Skeletal muscle satellite cell (primary cell): ENCODE measurements at regions not wholly inside any gene's neighbourhood (a gene's known extent, or its start where the extent isn't known, plus 50 kb on each side); places are given as distances from the start of the nearest gene placed in this dataset.

Experiments used
- H3K27me3 ChIP-seq: 2 replicates; pipeline ENCODE4 v1.7.0; 2013; ENCODE audit warnings: low read length; ENCODE audit not compliant: control insufficient read depth, insufficient read depth
- H3K36me3 ChIP-seq: 2 replicates; pipeline ENCODE4 v1.7.0; 2013; ENCODE audit warnings: mild to moderate bottlenecking, control low read depth, low read length; ENCODE audit not compliant: insufficient read depth
- H3K4me1 ChIP-seq: 2 replicates; pipeline ENCODE4 v1.7.0; 2013; ENCODE audit warnings: low read length; ENCODE audit not compliant: control insufficient read depth, insufficient read depth
- H3K4me2 ChIP-seq: 2 replicates; pipeline ENCODE4 v1.7.0; 2013; ENCODE audit warnings: mild to moderate bottlenecking, low read length
- H3K4me3 ChIP-seq: 2 replicates; pipeline ENCODE4 v1.7.0; 2013; ENCODE audit warnings: low read length
- H3K9ac ChIP-seq: 2 replicates; pipeline ENCODE4 v1.7.0; 2013; ENCODE audit warnings: mild to moderate bottlenecking, low read depth, low read length, moderate library complexity
- H3K9me3 ChIP-seq: replicated peaks from 2 replicates; pipeline ENCODE4 v1.7.0; 2013; ENCODE audit warnings: mild to moderate bottlenecking, control low read depth, low read length

- no peaks in the 10 kb centered on the region for H3K36me3 ChIP-seq
- H3K27me3 ChIP-seq = no peaks in the 10 kb centered on the region
- no peaks in the 10 kb centered on the region for H3K4me1 ChIP-seq
- no peaks in the 10 kb centered on the region for H3K9me3 ChIP-seq
- no peak overlapping the region for H3K9ac ChIP-seq
- H3K4me3 ChIP-seq = no peak overlapping the region
- H3K4me2 ChIP-seq = no peak overlapping the region
Measured at GRCh38 chr17:71878998-71879397, 241.8 kb upstream of the SOX9 start.

GRCh38 chr17:71881041-71881440 lies 239.8 kb upstream of the SOX9 start:
- no peak overlapping the region for H3K9ac ChIP-seq

GRCh38 chr17:71881581-71881980 lies 239.2 kb upstream of the SOX9 start:
- no peaks in the 10 kb centered on the region for H3K27me3 ChIP-seq

More at GRCh38 chr17:71881041-71881440, 239.8 kb upstream of the SOX9 start:
- Histone ChIP-seq H3K36me3 (no peaks in the 10 kb centered on the region), H3K27me3 (no peaks in the 10 kb centered on the region), H3K4me1 (no peaks in the 10 kb centered on the region), H3K4me2 (no peak overlapping the region), H3K4me3 (no peak overlapping the region), H3K9me3 (no peaks in the 10 kb centered on the region)

GRCh38 chr17:71883258-71883657 lies 237.6 kb upstream of the SOX9 start:
- H3K36me3 ChIP-seq = no peaks in the 10 kb centered on the region
- no peak overlapping the region for H3K4me3 ChIP-seq
- H3K4me1 ChIP-seq = no peaks in the 10 kb centered on the region
- H3K9me3 ChIP-seq = no peaks in the 10 kb centered on the region
- no peak overlapping the region for H3K9ac ChIP-seq
- H3K4me2 ChIP-seq = no peak overlapping the region
- no peaks in the 10 kb centered on the region for H3K27me3 ChIP-seq

More at GRCh38 chr17:71881581-71881980, 239.2 kb upstream of the SOX9 start:
- Histone ChIP-seq H3K36me3 (no peaks in the 10 kb centered on the region), H3K9ac (no peak overlapping the region), H3K4me2 (no peak overlapping the region), H3K4me3 (no peak overlapping the region), H3K9me3 (no peaks in the 10 kb centered on the region), H3K4me1 (no peaks in the 10 kb centered on the region)

- no peak overlapping the region for H3K9ac ChIP-seq
- H3K9me3 ChIP-seq = no peaks in the 10 kb centered on the region
- no peaks in the 10 kb centered on the region for H3K27me3 ChIP-seq
- no peak overlapping the region for H3K4me2 ChIP-seq
- no peaks in the 10 kb centered on the region for H3K4me1 ChIP-seq
- H3K36me3 ChIP-seq = no peaks in the 10 kb centered on the region
- H3K4me3 ChIP-seq = no peak overlapping the region
Measured at GRCh38 chr17:71883845-71884244, 237.0 kb upstream of the SOX9 start.

- Histone ChIP-seq H3K27me3 (no peaks in the 10 kb centered on the region), H3K9me3 (no peaks in the 10 kb centered on the region), H3K4me1 (no peaks in the 10 kb centered on the region), H3K4me2 (no peak overlapping the region), H3K4me3 (no peak overlapping the region), H3K9ac (no peak overlapping the region), H3K36me3 (no peaks in the 10 kb centered on the region)
Measured at GRCh38 chr17:71885662-71886061, 235.2 kb upstream of the SOX9 start.

GRCh38 chr17:71899317-71899716 lies 221.5 kb upstream of the SOX9 start:
- H3K36me3 ChIP-seq = no peaks in the 10 kb centered on the region
- no peak overlapping the region for H3K9ac ChIP-seq
- H3K4me1 ChIP-seq = peaks cover 23% of the 10 kb centered on the region
- H3K9me3 ChIP-seq = peaks cover 3% of the 10 kb centered on the region
- peak overlapping the region; percentile 20 for H3K4me2 ChIP-seq
- no peaks in the 10 kb centered on the region for H3K27me3 ChIP-seq
- H3K4me3 ChIP-seq = no peak overlapping the region

- H3K4me1 ChIP-seq = peaks cover 23% of the 10 kb centered on the region
- H3K4me2 ChIP-seq = peak overlapping the region; percentile 23
- H3K27me3 ChIP-seq = no peaks in the 10 kb centered on the region
- no peak overlapping the region for H3K4me3 ChIP-seq
- no peak overlapping the region for H3K9ac ChIP-seq
- H3K9me3 ChIP-seq = peaks cover 3% of the 10 kb centered on the region
- H3K36me3 ChIP-seq = no peaks in the 10 kb centered on the region
Measured at GRCh38 chr17:71900621-71901229, 220.1 kb upstream of the SOX9 start.

- H3K36me3 ChIP-seq = no peaks in the 10 kb centered on the region
- H3K27me3 ChIP-seq = no peaks in the 10 kb centered on the region
Measured at GRCh38 chr17:71902894-71903506, 217.8 kb upstream of the SOX9 start.

GRCh38 chr17:71905376-71906031 lies 215.3 kb upstream of the SOX9 start:
- H3K9me3 ChIP-seq = no peaks in the 10 kb centered on the region
- H3K4me2 ChIP-seq = no peak overlapping the region

More at GRCh38 chr17:71902894-71903506, 217.8 kb upstream of the SOX9 start:
- no peak overlapping the region for H3K4me2 ChIP-seq
- H3K9ac ChIP-seq = no peak overlapping the region
- peaks cover 23% of the 10 kb centered on the region for H3K4me1 ChIP-seq
- H3K9me3 ChIP-seq = no peaks in the 10 kb centered on the region
- H3K4me3 ChIP-seq = no peak overlapping the region

GRCh38 chr17:71909155-71909554 lies 211.7 kb upstream of the SOX9 start:
- no peak overlapping the region for H3K9ac ChIP-seq
- H3K4me3 ChIP-seq = no peak overlapping the region
- no peaks in the 10 kb centered on the region for H3K4me1 ChIP-seq
- H3K36me3 ChIP-seq = no peaks in the 10 kb centered on the region
- H3K27me3 ChIP-seq = no peaks in the 10 kb centered on the region
- no peaks in the 10 kb centered on the region for H3K9me3 ChIP-seq
- H3K4me2 ChIP-seq = no peak overlapping the region

More at GRCh38 chr17:71905376-71906031, 215.3 kb upstream of the SOX9 start:
- H3K4me1 ChIP-seq = peaks cover 13% of the 10 kb centered on the region
- H3K36me3 ChIP-seq = no peaks in the 10 kb centered on the region
- no peak overlapping the region for H3K4me3 ChIP-seq
- H3K27me3 ChIP-seq = no peaks in the 10 kb centered on the region
- H3K9ac ChIP-seq = no peak overlapping the region
